ENCODE measurements at regions not wholly inside any gene's neighbourhood (a gene's known extent, or its start where the extent isn't known, plus 50 kb on each side); places are given as distances from the start of the nearest gene placed in this dataset.

DNA sequence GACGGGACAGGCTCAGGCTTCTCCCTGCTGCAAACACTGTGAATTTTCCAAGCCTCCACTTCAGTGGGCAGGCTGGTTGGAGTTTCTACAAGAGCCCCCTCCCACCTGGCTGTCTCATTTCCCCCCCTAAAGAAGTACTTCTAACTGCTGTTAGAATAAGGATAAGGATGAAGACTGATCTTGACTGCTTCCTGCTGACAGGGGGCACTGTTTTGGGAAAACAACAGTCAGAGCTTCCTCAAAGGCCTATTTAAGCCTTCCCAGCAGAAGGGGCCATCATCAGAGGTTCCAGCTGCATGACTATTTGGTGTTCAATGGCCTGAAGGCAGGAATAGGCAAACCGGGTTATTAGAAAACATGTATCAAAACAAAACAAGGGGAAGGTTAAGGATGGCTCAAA lies 1162.8 kb downstream of the DSC3 start:
- intact Hi-C loops (cut with DNase I; ENCODE audit: low total_unique reads), result no loop called here
- no peaks in the 10 kb centered on the region for H3K9me3 ChIP-seq

GRCh38 chr18:29874519-29875098 lies 1167.9 kb downstream of the DSC3 start:
- DNase-seq, result no peak
- intact Hi-C loops (cut with DNase I; ENCODE audit: low total_unique reads), result no loop called here

More for the DNA sequence above, 1162.8 kb downstream of the DSC3 start:
- no peaks in the 10 kb centered on the region for H3K27me3 ChIP-seq
- no peak overlapping the region for H3K27ac ChIP-seq
- no peak overlapping the region for H3K4me3 ChIP-seq
- no peak for TF ChIP-seq CTCF (IDR thresholded peaks at IDR 0.05)
- no peak for TF ChIP-seq POLR2A (IDR thresholded peaks at IDR 0.05)
- no peak for DNase-seq
- H3K36me3 ChIP-seq, result no peaks in the 10 kb centered on the region
- no peaks in the 10 kb centered on the region for H3K4me1 ChIP-seq

DNA sequence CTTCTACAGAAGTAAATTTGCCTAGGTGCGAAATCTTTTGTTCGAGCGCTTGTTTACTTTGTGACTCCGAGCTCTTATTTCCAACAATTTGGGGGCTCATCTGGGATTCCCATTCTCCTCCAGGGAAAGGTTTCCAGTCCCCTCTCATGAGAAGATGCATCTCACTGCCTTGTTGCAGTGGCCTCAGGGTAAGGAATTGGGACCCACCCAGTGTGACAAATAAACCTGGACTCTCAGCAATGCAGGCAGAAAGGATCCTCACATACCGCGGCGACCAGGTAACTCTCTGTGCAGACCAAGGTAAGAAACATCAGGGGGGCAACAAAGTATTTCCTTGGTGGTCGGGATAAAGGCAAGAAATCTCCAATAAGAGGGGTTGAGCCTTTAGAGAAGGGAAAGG lies 1169.3 kb downstream of the DSC3 start:
- no peak overlapping the region for H3K4me3 ChIP-seq
- no peaks in the 10 kb centered on the region for H3K27me3 ChIP-seq
- TF ChIP-seq CTCF (IDR thresholded peaks at IDR 0.05) (no peak), POLR2A (IDR thresholded peaks at IDR 0.05) (no peak)
- no peaks in the 10 kb centered on the region for H3K36me3 ChIP-seq
- intact Hi-C loops (cut with DNase I; ENCODE audit: low total_unique reads), result no loop called here
- no peak overlapping the region for H3K27ac ChIP-seq
- no peaks in the 10 kb centered on the region for H3K9me3 ChIP-seq
- no peak for DNase-seq
- no peaks in the 10 kb centered on the region for H3K4me1 ChIP-seq

More at GRCh38 chr18:29874519-29875098, 1167.9 kb downstream of the DSC3 start:
- TF ChIP-seq POLR2A (IDR thresholded peaks at IDR 0.05), result no peak
- no peak for TF ChIP-seq CTCF (IDR thresholded peaks at IDR 0.05)
- Histone ChIP-seq H3K36me3 (no peaks in the 10 kb centered on the region), H3K27me3 (no peaks in the 10 kb centered on the region), H3K9me3 (no peaks in the 10 kb centered on the region), H3K4me1 (no peaks in the 10 kb centered on the region), H3K27ac (no peak overlapping the region), H3K4me3 (no peak overlapping the region)

GRCh38 chr18:29871246-29871645 lies 1171.3 kb downstream of the DSC3 start:
- Histone ChIP-seq H3K4me1 (no peaks in the 10 kb centered on the region), H3K4me3 (no peak overlapping the region), H3K36me3 (no peaks in the 10 kb centered on the region), H3K9me3 (no peaks in the 10 kb centered on the region), H3K27ac (no peak overlapping the region), H3K27me3 (no peaks in the 10 kb centered on the region)
- no peak for TF ChIP-seq CTCF (IDR thresholded peaks at IDR 0.05)
- no peak for TF ChIP-seq POLR2A (IDR thresholded peaks at IDR 0.05)
- no peak for DNase-seq
- intact Hi-C loops (cut with DNase I; ENCODE audit: low total_unique reads), result no loop called here

- H3K4me3 ChIP-seq, result no peak overlapping the region
- no peaks in the 10 kb centered on the region for H3K36me3 ChIP-seq
- TF ChIP-seq CTCF (IDR thresholded peaks at IDR 0.05), result no peak
- TF ChIP-seq POLR2A (IDR thresholded peaks at IDR 0.05), result no peak
- DNase-seq, result no peak
- no peak overlapping the region for H3K27ac ChIP-seq
- no peaks in the 10 kb centered on the region for H3K27me3 ChIP-seq
- intact Hi-C loops (cut with DNase I; ENCODE audit: low total_unique reads), result no loop called here
- no peaks in the 10 kb centered on the region for H3K9me3 ChIP-seq
- H3K4me1 ChIP-seq, result no peaks in the 10 kb centered on the region
These were observed 1179.7 kb downstream of the DSC3 start for GRCh38 chr18:29862824-29863223.

Measured in uterus (tissue), 3 donors.